ENCODE measurements at regions not wholly inside any gene's neighbourhood (a gene's known extent, or its start where the extent isn't known, plus 50 kb on each side); places are given as distances from the start of the nearest gene placed in this dataset.

DNA sequence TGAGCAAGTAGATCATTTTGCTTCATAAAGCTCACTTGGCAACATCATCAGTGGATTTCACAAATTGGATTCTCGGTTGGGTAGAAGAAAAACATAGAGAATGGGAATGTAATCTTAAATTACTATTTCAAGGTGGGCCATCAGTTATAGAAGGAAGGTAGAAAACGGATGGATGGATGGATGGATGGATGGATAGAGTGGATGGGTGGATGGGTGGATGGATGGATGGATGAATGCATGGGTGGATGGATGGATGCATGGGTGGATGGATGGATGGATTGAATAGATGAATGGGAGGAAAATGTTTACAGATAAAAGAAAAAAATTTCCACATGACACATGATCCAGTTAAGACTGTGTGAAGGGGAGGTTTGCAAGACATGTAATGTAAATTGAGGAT, 159.7 kb downstream of the MEX3B start:
- H2BK12ac ChIP-seq (ENCODE audit: low read length in 2 of 2) = no peak overlapping the region
- H2BK120ac ChIP-seq (ENCODE audit: low read depth, low read length) = no peak overlapping the region
- H4K91ac ChIP-seq (ENCODE audit: low read length) = no peak overlapping the region
- H3K4me1 ChIP-seq (ENCODE audit: control insufficient read depth, insufficient read depth, low read depth, low read length) = peaks cover 1% of the 10 kb centered on the region
- no peak overlapping the region for H3K14ac ChIP-seq (ENCODE audit: low read length in 2 of 2)
- H2BK15ac ChIP-seq (ENCODE audit: low read depth, poor library complexity, severe bottlenecking) = no peak overlapping the region
- no peak overlapping the region for H3K23ac ChIP-seq (ENCODE audit: low read length in 2 of 2)
- no peak overlapping the region for H2AFZ ChIP-seq (ENCODE audit: low read depth, low read length)
- no peaks in the 10 kb centered on the region for H3K27me3 ChIP-seq (ENCODE audit: control insufficient read depth in 1 of 2, insufficient read depth in 1 of 2, low read length in 2 of 2)
- H3K27ac ChIP-seq (ENCODE audit: low read length, poor library complexity, severe bottlenecking) = no peak overlapping the region
- H2AK5ac ChIP-seq (ENCODE audit: low read length, severe bottlenecking) = no peak overlapping the region
- H3K36me3 ChIP-seq (ENCODE audit: control insufficient read depth in 1 of 2, insufficient read depth in 2 of 2, low read depth in 1 of 2, low read length in 2 of 2) = no peaks in the 10 kb centered on the region
- no peak overlapping the region for H3K4ac ChIP-seq (ENCODE audit: low read depth in 1 of 2, low read length in 2 of 2)
- no peak overlapping the region for H3K4me2 ChIP-seq (ENCODE audit: low read length, poor library complexity, severe bottlenecking)
- no peak overlapping the region for H3K9ac ChIP-seq (ENCODE audit: low read length)
- no peak overlapping the region for H3K4me3 ChIP-seq (ENCODE audit: insufficient read depth in 1 of 2, low read depth in 1 of 2, low read length in 2 of 2)
- no peak overlapping the region for H4K8ac ChIP-seq (ENCODE audit: low read length)
- no peaks in the 10 kb centered on the region for H3K9me3 ChIP-seq (ENCODE audit: control insufficient read depth, low read length)
- WGBS = 80% methylated on average over 2 of the region's 2 CpGs
- H2BK5ac ChIP-seq (ENCODE audit: low read depth, low read length, poor library complexity, severe bottlenecking) = no peak overlapping the region
- no peak for DNase-seq
- no peaks in the 10 kb centered on the region for H3K79me1 ChIP-seq (replicated peaks; ENCODE audit: low read length, poor library complexity, severe bottlenecking)
- no peak overlapping the region for H3K18ac ChIP-seq (ENCODE audit: low read depth in 1 of 2, low read length in 2 of 2)

DNA sequence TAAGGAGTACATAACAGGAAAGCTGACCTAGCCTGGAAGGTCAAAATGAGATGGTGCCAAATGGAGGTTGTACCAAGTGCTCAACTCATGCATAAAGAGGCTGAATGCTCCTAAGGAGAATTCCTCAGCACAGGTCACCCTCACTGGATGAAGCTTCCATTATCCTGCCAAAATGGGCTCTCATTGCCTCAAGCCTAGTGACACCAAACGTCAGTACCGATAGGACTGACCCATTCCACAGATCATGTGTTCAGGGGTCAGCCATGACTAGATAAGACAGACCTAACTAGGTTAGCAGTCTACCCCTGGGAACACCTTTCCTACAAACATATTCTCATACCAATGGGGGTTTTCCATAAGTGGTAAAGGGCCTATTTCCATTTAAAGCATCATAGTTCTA, 160.7 kb downstream of the MEX3B start:
- no peaks in the 10 kb centered on the region for H3K79me1 ChIP-seq (replicated peaks; ENCODE audit: low read length, poor library complexity, severe bottlenecking)
- H3K4ac ChIP-seq (ENCODE audit: low read depth in 1 of 2, low read length in 2 of 2) = no peak overlapping the region
- no peak overlapping the region for H2BK120ac ChIP-seq (ENCODE audit: low read depth, low read length)
- H3K27me3 ChIP-seq (ENCODE audit: control insufficient read depth in 1 of 2, insufficient read depth in 1 of 2, low read length in 2 of 2) = no peaks in the 10 kb centered on the region
- no peak overlapping the region for H3K27ac ChIP-seq (ENCODE audit: low read length, poor library complexity, severe bottlenecking)
- no peak for DNase-seq
- H3K4me2 ChIP-seq (ENCODE audit: low read length, poor library complexity, severe bottlenecking) = no peak overlapping the region
- H3K23ac ChIP-seq (ENCODE audit: low read length in 2 of 2) = no peak overlapping the region
- H3K9me3 ChIP-seq (ENCODE audit: control insufficient read depth, low read length) = no peaks in the 10 kb centered on the region
- peaks cover 1% of the 10 kb centered on the region for H3K4me1 ChIP-seq (ENCODE audit: control insufficient read depth, insufficient read depth, low read depth, low read length)
- no peak overlapping the region for H2AK5ac ChIP-seq (ENCODE audit: low read length, severe bottlenecking)
- H3K36me3 ChIP-seq (ENCODE audit: control insufficient read depth in 1 of 2, insufficient read depth in 2 of 2, low read depth in 1 of 2, low read length in 2 of 2) = no peaks in the 10 kb centered on the region
- no peak overlapping the region for H4K91ac ChIP-seq (ENCODE audit: low read length)
- H2AFZ ChIP-seq (ENCODE audit: low read depth, low read length) = no peak overlapping the region
- WGBS = 83% methylated on average over 2 of the region's 2 CpGs
- H3K18ac ChIP-seq (ENCODE audit: low read depth in 1 of 2, low read length in 2 of 2) = no peak overlapping the region
- no peak overlapping the region for H2BK12ac ChIP-seq (ENCODE audit: low read length in 2 of 2)
- no peak overlapping the region for H2BK15ac ChIP-seq (ENCODE audit: low read depth, poor library complexity, severe bottlenecking)
- H4K8ac ChIP-seq (ENCODE audit: low read length) = no peak overlapping the region
- no peak overlapping the region for H3K14ac ChIP-seq (ENCODE audit: low read length in 2 of 2)
- H3K9ac ChIP-seq (ENCODE audit: low read length) = no peak overlapping the region
- H3K4me3 ChIP-seq (ENCODE audit: insufficient read depth in 1 of 2, low read depth in 1 of 2, low read length in 2 of 2) = no peak overlapping the region
- no peak overlapping the region for H2BK5ac ChIP-seq (ENCODE audit: low read depth, low read length, poor library complexity, severe bottlenecking)

DNA sequence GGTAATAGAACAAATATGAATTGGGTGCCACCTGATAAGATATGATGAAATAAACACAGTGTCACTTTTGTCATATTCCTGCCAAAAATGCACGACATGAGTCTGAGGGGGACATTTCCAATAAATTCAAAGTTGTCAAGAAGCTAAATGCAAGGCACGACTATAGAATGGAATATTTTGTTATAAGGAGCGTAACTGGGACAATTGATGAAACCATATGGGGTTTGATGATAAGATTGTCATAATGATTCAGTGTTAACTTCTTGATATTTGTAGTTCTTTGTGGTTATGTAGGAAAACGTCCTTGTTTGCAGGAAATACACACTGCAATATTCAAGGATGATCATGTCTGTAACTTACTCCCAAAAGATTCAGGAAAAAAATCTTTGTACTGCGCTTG, 163.3 kb downstream of the MEX3B start:
- no peak overlapping the region for H3K9ac ChIP-seq (ENCODE audit: low read length)
- no peak overlapping the region for H4K8ac ChIP-seq (ENCODE audit: low read length)
- no peaks in the 10 kb centered on the region for H3K36me3 ChIP-seq (ENCODE audit: control insufficient read depth in 1 of 2, insufficient read depth in 2 of 2, low read depth in 1 of 2, low read length in 2 of 2)
- peaks cover 0 to 3% of the 10 kb centered on the region in 2 experiments for H3K27me3 ChIP-seq (ENCODE audit: control insufficient read depth in 1 of 2, insufficient read depth in 1 of 2, low read length in 2 of 2)
- no peak overlapping the region for H3K23ac ChIP-seq (ENCODE audit: low read length in 2 of 2)
- no peak overlapping the region for H3K14ac ChIP-seq (ENCODE audit: low read length in 2 of 2)
- no peak overlapping the region for H2BK120ac ChIP-seq (ENCODE audit: low read depth, low read length)
- no peaks in the 10 kb centered on the region for H3K4me1 ChIP-seq (ENCODE audit: control insufficient read depth, insufficient read depth, low read depth, low read length)
- H4K91ac ChIP-seq (ENCODE audit: low read length) = no peak overlapping the region
- H3K79me1 ChIP-seq (replicated peaks; ENCODE audit: low read length, poor library complexity, severe bottlenecking) = no peaks in the 10 kb centered on the region
- no peak overlapping the region for H2BK12ac ChIP-seq (ENCODE audit: low read length in 2 of 2)
- DNase-seq = no peak
- 81% methylated on average over 5 of the region's 5 CpGs for WGBS
- no peak overlapping the region for H2AFZ ChIP-seq (ENCODE audit: low read depth, low read length)
- H2BK5ac ChIP-seq (ENCODE audit: low read depth, low read length, poor library complexity, severe bottlenecking) = no peak overlapping the region
- no peak overlapping the region for H3K4me2 ChIP-seq (ENCODE audit: low read length, poor library complexity, severe bottlenecking)
- H3K4ac ChIP-seq (ENCODE audit: low read depth in 1 of 2, low read length in 2 of 2) = no peak overlapping the region
- no peak overlapping the region for H3K4me3 ChIP-seq (ENCODE audit: insufficient read depth in 1 of 2, low read depth in 1 of 2, low read length in 2 of 2)
- no peak overlapping the region for H2AK5ac ChIP-seq (ENCODE audit: low read length, severe bottlenecking)
- no peak overlapping the region for H3K27ac ChIP-seq (ENCODE audit: low read length, poor library complexity, severe bottlenecking)
- H2BK15ac ChIP-seq (ENCODE audit: low read depth, poor library complexity, severe bottlenecking) = no peak overlapping the region
- no peak overlapping the region for H3K18ac ChIP-seq (ENCODE audit: low read depth in 1 of 2, low read length in 2 of 2)
- no peaks in the 10 kb centered on the region for H3K9me3 ChIP-seq (ENCODE audit: control insufficient read depth, low read length)

DNA sequence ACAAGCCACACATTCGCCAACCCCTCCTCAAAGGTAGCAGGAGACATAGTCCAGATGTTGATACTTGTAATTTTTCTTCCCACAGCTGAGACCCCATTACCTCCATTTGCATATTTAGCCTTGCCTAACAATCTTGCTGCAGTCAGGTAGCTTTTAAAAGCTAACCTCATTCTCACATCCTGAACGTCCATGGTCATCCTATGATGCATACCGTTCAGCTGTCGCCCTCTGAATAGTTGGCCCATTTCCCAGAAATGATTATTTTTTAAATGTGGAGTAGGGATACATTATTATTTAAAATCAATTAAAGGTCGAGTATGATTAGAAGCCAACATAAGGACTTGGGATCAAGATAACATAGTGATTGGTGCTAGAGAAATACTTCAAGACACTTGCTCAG, 165.0 kb downstream of the MEX3B start:
- Histone ChIP-seq H3K9me3 (ENCODE audit: control insufficient read depth, low read length) (no peaks in the 10 kb centered on the region), H2AFZ (ENCODE audit: low read depth, low read length) (no peak overlapping the region), H2BK12ac (ENCODE audit: low read length in 2 of 2) (no peak overlapping the region), H3K14ac (ENCODE audit: low read length in 2 of 2) (no peak overlapping the region), H3K4me3 (ENCODE audit: insufficient read depth in 1 of 2, low read depth in 1 of 2, low read length in 2 of 2) (no peak overlapping the region), H3K27ac (ENCODE audit: low read length, poor library complexity, severe bottlenecking) (no peak overlapping the region), H3K9ac (ENCODE audit: low read length) (no peak overlapping the region), H2BK15ac (ENCODE audit: low read depth, poor library complexity, severe bottlenecking) (no peak overlapping the region), H3K36me3 (ENCODE audit: control insufficient read depth in 1 of 2, insufficient read depth in 2 of 2, low read depth in 1 of 2, low read length in 2 of 2) (no peaks in the 10 kb centered on the region), H3K18ac (ENCODE audit: low read depth in 1 of 2, low read length in 2 of 2) (no peak overlapping the region), H4K8ac (ENCODE audit: low read length) (no peak overlapping the region), H3K4me1 (ENCODE audit: control insufficient read depth, insufficient read depth, low read depth, low read length) (no peaks in the 10 kb centered on the region), H2BK5ac (ENCODE audit: low read depth, low read length, poor library complexity, severe bottlenecking) (no peak overlapping the region), H4K91ac (ENCODE audit: low read length) (no peak overlapping the region), H2AK5ac (ENCODE audit: low read length, severe bottlenecking) (no peak overlapping the region), H3K4me2 (ENCODE audit: low read length, poor library complexity, severe bottlenecking) (no peak overlapping the region), H3K27me3 (ENCODE audit: control insufficient read depth in 1 of 2, insufficient read depth in 1 of 2, low read length in 2 of 2) (peaks cover 0 to 3% of the 10 kb centered on the region in 2 experiments), H3K79me1 (replicated peaks; ENCODE audit: low read length, poor library complexity, severe bottlenecking) (no peaks in the 10 kb centered on the region), H2BK120ac (ENCODE audit: low read depth, low read length) (no peak overlapping the region), H3K23ac (ENCODE audit: low read length in 2 of 2) (no peak overlapping the region), H3K4ac (ENCODE audit: low read depth in 1 of 2, low read length in 2 of 2) (no peak overlapping the region)
- DNase-seq = no peak
- 98% methylated on average over 3 of the region's 5 CpGs for WGBS
